Fibroblast of lung (primary cell): ENCODE measurements at regions not wholly inside any gene's neighbourhood (a gene's known extent, or its start where the extent isn't known, plus 50 kb on each side); places are given as distances from the start of the nearest gene placed in this dataset.

Source experiments
- EZH2 ChIP-seq: IDR thresholded peaks from 2 replicates; pipeline ENCODE4 v1.5.1; 2012; ENCODE audit warnings: low read length, control low read depth, mild to moderate bottlenecking; ENCODE audit errors: missing control alignments
- TF ChIP-seq, protein P1 (sequence below), 2 donors: IDR thresholded peaks in 1 of 2; conservative IDR thresholded peaks in 1 of 2; 1 replicate in 1 of 2; 2 replicates in 1 of 2; pipeline ENCODE4 v1.5.1; 2011 to 2012; ENCODE audit warnings: low read length in 2 of 2, control low read depth in 1 of 2, inconsistent platforms in 1 of 2, low read depth in 1 of 2, mild to moderate bottlenecking in 1 of 2

DNA sequence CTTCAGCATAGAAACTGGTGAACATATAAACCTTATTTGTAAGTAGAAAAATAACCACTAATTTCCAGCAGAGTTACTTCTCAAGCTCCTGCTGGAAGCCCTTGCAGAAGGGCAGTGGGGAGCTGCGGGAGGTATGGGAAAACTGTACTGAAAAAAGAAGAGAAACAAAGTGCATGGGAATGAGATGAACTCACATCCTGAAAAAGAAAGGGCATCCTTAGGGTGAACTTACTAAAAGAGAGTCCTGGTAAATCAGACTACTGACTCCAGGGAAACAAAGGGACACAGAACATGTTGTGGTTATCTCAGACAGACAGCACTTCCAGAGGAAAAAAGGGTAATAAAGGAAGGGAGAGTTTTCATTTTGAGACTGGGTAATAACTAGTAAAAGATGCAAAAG is 515.1 kb downstream of the RPL10L start:
- TF ChIP-seq, protein P1, sequence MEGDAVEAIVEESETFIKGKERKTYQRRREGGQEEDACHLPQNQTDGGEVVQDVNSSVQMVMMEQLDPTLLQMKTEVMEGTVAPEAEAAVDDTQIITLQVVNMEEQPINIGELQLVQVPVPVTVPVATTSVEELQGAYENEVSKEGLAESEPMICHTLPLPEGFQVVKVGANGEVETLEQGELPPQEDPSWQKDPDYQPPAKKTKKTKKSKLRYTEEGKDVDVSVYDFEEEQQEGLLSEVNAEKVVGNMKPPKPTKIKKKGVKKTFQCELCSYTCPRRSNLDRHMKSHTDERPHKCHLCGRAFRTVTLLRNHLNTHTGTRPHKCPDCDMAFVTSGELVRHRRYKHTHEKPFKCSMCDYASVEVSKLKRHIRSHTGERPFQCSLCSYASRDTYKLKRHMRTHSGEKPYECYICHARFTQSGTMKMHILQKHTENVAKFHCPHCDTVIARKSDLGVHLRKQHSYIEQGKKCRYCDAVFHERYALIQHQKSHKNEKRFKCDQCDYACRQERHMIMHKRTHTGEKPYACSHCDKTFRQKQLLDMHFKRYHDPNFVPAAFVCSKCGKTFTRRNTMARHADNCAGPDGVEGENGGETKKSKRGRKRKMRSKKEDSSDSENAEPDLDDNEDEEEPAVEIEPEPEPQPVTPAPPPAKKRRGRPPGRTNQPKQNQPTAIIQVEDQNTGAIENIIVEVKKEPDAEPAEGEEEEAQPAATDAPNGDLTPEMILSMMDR (conservative IDR thresholded peaks at IDR 0.05 in 1 of 2, IDR thresholded peaks at IDR 0.05 in 1 of 2; ENCODE audit: low read depth in 1 of 2, low read length in 2 of 2), result no peak
- no peak for TF ChIP-seq EZH2
